Thyroid gland (tissue), 4 donors: ENCODE measurements at regions not wholly inside any gene's neighbourhood (a gene's known extent, or its start where the extent isn't known, plus 50 kb on each side); places are given as distances from the start of the nearest gene placed in this dataset. TPM values are rescaled to one million over a fixed set of nuclear protein-coding genes. Genes with fewer than 3 reads are reported as not detected.

Experiments used
- DNase-seq, 2 donors: peaks; one replicate each; pipeline ENCODE4 v3.0.0-alpha.2; 2019
- H3K27ac ChIP-seq, 3 donors: fragments of 200-600 bp; sonication (generic); 1 replicate in 2 of 3; 2 replicates in 1 of 3; pipeline ENCODE4 v1.5.1; 2016 to 2019; ENCODE audit warnings: mild to moderate bottlenecking in 1 of 3, moderate library complexity in 1 of 3
- H3K27me3 ChIP-seq: fragments of 200-600 bp; sonication (generic); one replicate; pipeline ENCODE4 v1.5.1; 2019
- H3K36me3 ChIP-seq, 2 donors: fragments of 200-600 bp; sonication (generic); one replicate each; pipeline ENCODE4 v1.5.1; 2016 to 2019
- H3K4me1 ChIP-seq, 2 donors: fragments of 200-600 bp; sonication (generic); one replicate each; pipeline ENCODE4 v1.5.1; 2017 to 2019
- H3K4me3 ChIP-seq, 3 donors: fragments of 200-600 bp; sonication (generic); replicated peaks in 1 of 3; 1 replicate in 2 of 3; 2 replicates in 1 of 3; pipeline ENCODE4 v1.5.1; 2016; ENCODE audit warnings: mild to moderate bottlenecking in 1 of 3
- H3K9me3 ChIP-seq: fragments of 200-600 bp; sonication (generic); one replicate; pipeline ENCODE4 v1.5.1; 2017
- CTCF ChIP-seq, 6 experiments: fragments of 200-600 bp in 3 of 6; fragments of 450-650 bp in 3 of 6; sonication (generic) in 3 of 6; IDR thresholded peaks; one replicate each; pipeline ENCODE4 v1.5.1; 2016 to 2019; ENCODE audit warnings: antibody characterized with exemption in 6 of 6, mild to moderate bottlenecking in 2 of 6, inconsistent platforms in 1 of 6, moderate library complexity in 1 of 6
- POLR2A ChIP-seq, 2 donors: fragments of 450-650 bp; IDR thresholded peaks; one replicate each; pipeline ENCODE4 v1.6.1; 2017; ENCODE audit warnings: antibody characterized with exemption in 2 of 2, mild to moderate bottlenecking in 2 of 2, moderate library complexity in 1 of 2
- WGBS, 2 donors: methylation state at CpG; one replicate each; pipeline ENCODE4 v1.1.5; 2017; 5-methylcytosine and 5-hydroxymethylcytosine counted together
- intact Hi-C: fragments of 100-400 bp; cut with DNase I; formaldehyde crosslinking; loops from one replicate; pipeline ENCODE4 v1.15.1; 2023
- small RNA-seq: library from RNA; depleted of rRNA; stranded (forward); fragments of <200 nt; gene quantifications from one replicate; pipeline ENCODE3, GENCODE V24; 2016

GRCh38 chr6:148288541-148288940 is 54.1 kb upstream of the SASH1 start:
- peaks cover 12 to 34% of the 10 kb centered on the region in 2 donors for H3K4me1 ChIP-seq
- no peaks in the 10 kb centered on the region for H3K9me3 ChIP-seq
- 91 to 92% methylated on average over 4 of the region's 4 CpGs for WGBS, 2 donors
- no peaks in the 10 kb centered on the region for H3K36me3 ChIP-seq
- H3K27ac ChIP-seq, result no peak overlapping the region
- intact Hi-C loops, result no loop called here
- no peak for DNase-seq
- H3K27me3 ChIP-seq, result no peaks in the 10 kb centered on the region
- no peak overlapping the region for H3K4me3 ChIP-seq
- TF ChIP-seq CTCF (IDR thresholded peaks at IDR 0.05), result no peak
- no peak for TF ChIP-seq POLR2A (IDR thresholded peaks at IDR 0.05)

GRCh38 chr6:148289153-148289552 is 53.5 kb upstream of the SASH1 start:
- H3K4me1 ChIP-seq, result peaks cover 12 to 35% of the 10 kb centered on the region in 2 donors
- H3K9me3 ChIP-seq, result no peaks in the 10 kb centered on the region
- WGBS, 2 donors, result 83 to 91% methylated on average over 6 of the region's 6 CpGs
- H3K36me3 ChIP-seq, result no peaks in the 10 kb centered on the region
- intact Hi-C loops, result no loop called here
- no peaks in the 10 kb centered on the region for H3K27me3 ChIP-seq
- H3K4me3 ChIP-seq, result no peak overlapping the region
- no peak for DNase-seq
- TF ChIP-seq POLR2A (IDR thresholded peaks at IDR 0.05) (no peak), CTCF (IDR thresholded peaks at IDR 0.05) (no peak)
- peak overlapping the region in 2 of 3 donors; percentile 18 to 56 for H3K27ac ChIP-seq

GRCh38 chr6:148291876-148292275 is 50.8 kb upstream of the SASH1 start:
- peak overlapping the region in 1 of 3 donors; percentile 56 for H3K27ac ChIP-seq
- TF ChIP-seq POLR2A (IDR thresholded peaks at IDR 0.05), result no peak
- TF ChIP-seq CTCF (IDR thresholded peaks at IDR 0.05), result no peak
- peaks cover 17 to 41% of the 10 kb centered on the region in 2 donors for H3K4me1 ChIP-seq
- H3K27me3 ChIP-seq, result no peaks in the 10 kb centered on the region
- 55 to 67% methylated on average over 1 of the region's 1 CpG for WGBS, 2 donors
- intact Hi-C loops, result no loop called here
- H3K4me3 ChIP-seq, result no peak overlapping the region
- no peaks in the 10 kb centered on the region for H3K9me3 ChIP-seq
- DNase-seq, result no peak
- no peaks in the 10 kb centered on the region for H3K36me3 ChIP-seq

Small RNA genes lying in the stretch of these regions (small RNA-seq; reads per million reads assigned to genes)
- not detected for gene RNU6-1222P
